Endothelial cell of umbilical vein (primary cell): ENCODE measurements at regions not wholly inside any gene's neighbourhood (a gene's known extent, or its start where the extent isn't known, plus 50 kb on each side); places are given as distances from the start of the nearest gene placed in this dataset.

Source experiments
- JUN ChIP-seq: IDR thresholded peaks from 2 replicates; pipeline ENCODE4 v1.6.1; 2011; ENCODE audit warnings: borderline replicate concordance, low read depth; ENCODE audit not compliant: insufficient read length, insufficient read depth
- TF ChIP-seq, protein P1 (sequence below), 2 donors: IDR thresholded peaks; 1 replicate in 1 of 2; 2 replicates in 1 of 2; pipeline ENCODE4 v1.5.1; 2011; ENCODE audit warnings: low read length in 2 of 2, mild to moderate bottlenecking in 2 of 2, moderate library complexity in 2 of 2, control low read depth in 1 of 2, inconsistent platforms in 1 of 2, low read depth in 1 of 2; ENCODE audit not compliant: insufficient read depth in 1 of 2; ENCODE audit errors: extremely low read depth in 1 of 2

DNA sequence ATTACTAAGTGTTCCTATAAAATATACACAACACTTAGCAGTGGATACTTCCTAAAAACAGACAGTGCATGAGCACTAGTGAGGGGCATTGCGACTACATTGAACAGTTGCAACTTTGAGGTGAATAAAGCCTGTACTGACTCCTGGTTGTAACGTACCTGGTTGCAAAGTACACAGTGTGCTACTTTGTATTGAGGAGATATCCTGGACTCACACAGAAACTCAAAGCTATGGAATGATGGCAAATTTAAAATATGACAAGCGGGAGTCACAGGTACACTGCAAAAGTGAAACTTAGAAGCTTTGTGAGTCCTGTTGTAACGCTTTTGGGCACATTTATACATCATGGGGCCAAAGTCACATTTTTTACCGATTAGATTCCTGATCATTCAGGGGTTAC lies 55.6 kb upstream of the HLA-A start:
- TF ChIP-seq, protein P1, sequence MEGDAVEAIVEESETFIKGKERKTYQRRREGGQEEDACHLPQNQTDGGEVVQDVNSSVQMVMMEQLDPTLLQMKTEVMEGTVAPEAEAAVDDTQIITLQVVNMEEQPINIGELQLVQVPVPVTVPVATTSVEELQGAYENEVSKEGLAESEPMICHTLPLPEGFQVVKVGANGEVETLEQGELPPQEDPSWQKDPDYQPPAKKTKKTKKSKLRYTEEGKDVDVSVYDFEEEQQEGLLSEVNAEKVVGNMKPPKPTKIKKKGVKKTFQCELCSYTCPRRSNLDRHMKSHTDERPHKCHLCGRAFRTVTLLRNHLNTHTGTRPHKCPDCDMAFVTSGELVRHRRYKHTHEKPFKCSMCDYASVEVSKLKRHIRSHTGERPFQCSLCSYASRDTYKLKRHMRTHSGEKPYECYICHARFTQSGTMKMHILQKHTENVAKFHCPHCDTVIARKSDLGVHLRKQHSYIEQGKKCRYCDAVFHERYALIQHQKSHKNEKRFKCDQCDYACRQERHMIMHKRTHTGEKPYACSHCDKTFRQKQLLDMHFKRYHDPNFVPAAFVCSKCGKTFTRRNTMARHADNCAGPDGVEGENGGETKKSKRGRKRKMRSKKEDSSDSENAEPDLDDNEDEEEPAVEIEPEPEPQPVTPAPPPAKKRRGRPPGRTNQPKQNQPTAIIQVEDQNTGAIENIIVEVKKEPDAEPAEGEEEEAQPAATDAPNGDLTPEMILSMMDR (IDR thresholded peaks at IDR 0.05; ENCODE audit: extremely low read depth in 1 of 2, insufficient read depth in 1 of 2, low read depth in 1 of 2, low read length in 2 of 2) = no peak
- TF ChIP-seq JUN = no peak
